Glomerular endothelial cell (primary cell): ENCODE measurements at regions not wholly inside any gene's neighbourhood (a gene's known extent, or its start where the extent isn't known, plus 50 kb on each side); places are given as distances from the start of the nearest gene placed in this dataset.

Experiments
- DNase-seq: peaks from one replicate; pipeline ENCODE4 v3.0.0-alpha.2; 2011; ENCODE audit warnings: low read depth, low spot score; ENCODE audit errors: extremely low read depth

GRCh38 chr5:2399096-2399495 is 352.4 kb downstream of the IRX2 start:
- DNase-seq = no peak

- no peak for DNase-seq
Observed at GRCh38 chr5:2393556-2393955, 357.9 kb downstream of the IRX2 start.

- no peak for DNase-seq
Observed at GRCh38 chr5:2391566-2391965, 359.9 kb downstream of the IRX2 start.

DNA sequence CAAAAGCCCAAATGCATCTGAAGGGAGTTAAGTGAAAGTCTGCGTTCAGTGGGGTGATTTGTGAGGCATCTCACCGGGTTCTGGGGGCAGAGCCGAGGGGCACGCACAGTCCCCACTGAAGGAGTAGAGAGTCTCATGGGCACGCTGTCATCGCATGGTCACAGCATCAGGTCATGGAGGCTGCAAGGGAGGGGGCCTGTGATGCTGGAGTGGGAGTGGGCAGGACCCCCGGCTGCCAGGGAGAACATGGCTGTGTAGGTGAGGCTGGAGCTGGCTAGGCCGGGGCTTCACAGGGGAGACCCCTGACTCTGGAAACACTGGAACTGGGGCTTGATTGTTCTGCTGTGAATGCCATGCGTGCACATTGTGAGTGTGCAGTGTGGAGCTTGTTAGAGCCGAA is 360.5 kb downstream of the IRX2 start:
- no peak for DNase-seq

DNA sequence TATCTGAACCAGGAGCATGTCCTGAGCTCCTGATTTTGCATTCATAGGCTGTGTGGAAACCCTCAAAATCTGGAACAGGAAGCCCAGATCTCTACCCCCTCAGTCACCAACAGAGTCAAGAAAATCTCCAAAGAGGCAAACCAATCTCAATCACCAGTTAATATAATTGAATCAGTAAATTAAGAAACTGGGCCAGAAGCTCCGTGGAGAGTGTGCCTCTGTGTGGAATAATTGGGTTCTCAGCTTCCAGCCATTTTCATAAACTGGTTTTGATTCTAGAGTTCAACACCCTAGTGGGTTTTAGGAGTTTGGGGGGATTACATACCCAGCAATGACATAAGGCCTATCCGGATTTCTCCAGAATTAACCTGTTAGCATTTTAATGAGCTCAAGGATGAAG is 362.9 kb downstream of the IRX2 start:
- no peak for DNase-seq

- no peak for DNase-seq
Observed at GRCh38 chr5:2387634-2388325, 363.7 kb downstream of the IRX2 start.

DNA sequence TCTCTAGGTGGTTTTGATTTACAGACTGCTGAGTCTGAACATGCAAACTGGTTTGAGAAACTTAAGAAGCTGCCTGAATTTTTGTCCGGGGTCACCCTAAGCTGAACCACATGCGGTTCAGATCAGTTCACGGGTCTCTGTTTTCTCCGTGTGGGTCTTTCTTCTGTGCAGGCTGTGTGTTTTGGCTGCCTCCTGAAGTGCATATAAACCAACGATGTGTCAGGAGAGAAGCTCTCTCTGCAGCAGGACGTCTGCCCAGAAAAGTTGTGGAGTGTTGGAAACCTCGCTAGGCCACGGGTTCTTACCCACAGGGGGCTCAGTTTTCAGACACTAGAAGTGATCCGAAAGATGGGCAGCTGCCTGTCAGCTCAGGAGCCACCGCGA is 364.2 kb downstream of the IRX2 start:
- DNase-seq = no peak

- no peak for DNase-seq
Observed at GRCh38 chr5:2385818-2386217, 365.7 kb downstream of the IRX2 start.

DNA sequence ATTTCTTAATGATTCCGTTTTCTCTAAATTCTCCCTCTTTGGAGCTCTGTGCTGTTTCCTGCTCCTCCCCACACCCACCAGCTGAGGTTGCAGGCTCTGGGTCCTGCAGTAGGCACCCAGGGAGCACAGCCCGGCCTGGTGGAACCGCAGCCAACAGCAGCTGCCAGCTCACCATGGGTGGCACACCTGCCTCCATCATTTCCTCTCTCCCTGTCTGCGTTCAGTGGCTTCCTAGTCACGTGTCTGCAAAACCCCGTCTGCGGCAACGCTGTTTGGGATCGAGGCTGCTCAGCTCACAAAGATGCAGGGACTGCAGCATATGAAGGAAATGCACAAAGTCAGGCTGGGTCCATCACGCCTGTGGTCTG is 367.8 kb downstream of the IRX2 start:
- no peak for DNase-seq

DNA sequence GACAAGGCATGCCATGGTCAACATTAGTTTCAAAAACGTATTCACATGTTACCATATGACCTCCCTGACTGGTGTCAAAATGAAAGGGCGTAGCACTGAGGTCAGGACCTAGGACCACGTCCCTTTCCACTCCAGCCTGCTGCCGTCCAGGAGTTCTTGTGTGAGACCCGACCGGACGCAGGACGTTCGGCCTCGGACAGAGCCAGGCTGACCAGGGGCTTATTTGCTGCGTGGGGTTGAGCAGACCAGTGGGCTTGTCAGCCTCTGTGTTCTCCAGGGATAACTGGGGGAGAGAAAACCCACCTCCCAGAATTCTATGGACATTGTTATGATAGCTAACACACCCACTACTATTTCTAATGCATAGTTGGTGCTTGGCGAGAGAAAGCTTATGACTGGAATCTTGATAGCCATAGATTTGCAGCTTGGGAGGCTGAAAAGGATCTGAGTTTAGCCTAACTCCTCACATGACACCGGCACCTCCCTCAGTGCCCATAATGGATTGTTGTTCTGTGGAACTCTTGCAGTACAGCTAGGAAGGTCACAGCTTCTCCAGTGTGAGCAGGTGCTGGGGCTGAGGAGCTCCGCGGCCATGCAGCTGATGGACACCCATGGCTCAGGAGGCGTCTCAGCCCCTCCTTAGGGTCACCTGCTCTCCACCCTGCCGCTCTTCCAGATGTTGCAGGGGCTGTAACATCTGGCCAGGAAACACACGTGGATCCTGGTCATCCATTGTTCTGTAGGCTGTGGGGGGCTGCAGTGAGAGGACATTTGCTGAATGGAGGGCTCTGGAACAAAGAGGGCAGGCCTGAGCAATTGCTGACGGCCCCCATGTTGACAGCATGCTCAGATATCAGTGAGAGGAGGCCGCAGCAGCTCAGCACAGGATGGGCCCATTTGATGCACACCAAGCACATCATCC is 368.4 kb downstream of the IRX2 start:
- DNase-seq = no peak

DNA sequence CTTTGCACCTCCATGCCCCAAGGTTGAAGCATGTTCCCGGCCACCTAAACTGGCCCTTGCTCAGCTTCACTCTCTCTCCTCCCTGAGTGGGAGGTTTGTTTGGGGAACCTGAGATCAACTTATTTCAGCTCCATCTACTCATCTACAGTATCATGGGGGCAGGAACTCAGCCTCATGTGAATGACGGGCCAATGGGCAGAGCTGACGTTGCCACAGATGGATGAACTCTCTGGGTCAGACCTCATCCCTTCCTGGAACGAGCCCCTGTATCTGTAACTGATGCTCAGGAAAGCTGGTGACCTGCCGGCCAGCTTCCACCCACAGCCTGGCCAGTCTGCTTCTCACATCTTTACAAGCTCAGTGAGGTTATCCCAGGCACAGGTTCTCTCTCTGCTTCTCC is 369.6 kb downstream of the IRX2 start:
- DNase-seq = no peak

DNA sequence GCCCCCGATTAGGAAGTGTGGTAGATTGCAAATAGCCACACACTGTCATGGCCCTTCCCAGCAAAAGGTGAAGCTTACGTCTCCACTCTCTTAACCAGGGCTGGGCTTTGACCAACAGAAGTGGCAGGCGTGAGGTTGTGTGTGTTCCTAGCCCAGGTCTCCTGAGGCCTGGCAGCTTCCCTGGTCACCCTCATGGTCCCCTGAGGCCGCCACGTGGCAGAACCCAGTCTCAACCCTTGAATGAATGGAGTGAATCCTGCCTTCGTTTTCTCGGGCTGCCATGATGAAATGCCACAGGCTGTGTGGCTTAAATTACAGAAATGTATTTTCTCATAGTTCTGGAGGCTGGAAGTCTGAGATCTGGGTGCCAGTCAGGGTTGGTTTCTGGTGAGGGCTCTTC is 370.4 kb downstream of the IRX2 start:
- no peak for DNase-seq

GRCh38 chr5:2378976-2379375 is 372.5 kb downstream of the IRX2 start:
- DNase-seq = no peak

DNA sequence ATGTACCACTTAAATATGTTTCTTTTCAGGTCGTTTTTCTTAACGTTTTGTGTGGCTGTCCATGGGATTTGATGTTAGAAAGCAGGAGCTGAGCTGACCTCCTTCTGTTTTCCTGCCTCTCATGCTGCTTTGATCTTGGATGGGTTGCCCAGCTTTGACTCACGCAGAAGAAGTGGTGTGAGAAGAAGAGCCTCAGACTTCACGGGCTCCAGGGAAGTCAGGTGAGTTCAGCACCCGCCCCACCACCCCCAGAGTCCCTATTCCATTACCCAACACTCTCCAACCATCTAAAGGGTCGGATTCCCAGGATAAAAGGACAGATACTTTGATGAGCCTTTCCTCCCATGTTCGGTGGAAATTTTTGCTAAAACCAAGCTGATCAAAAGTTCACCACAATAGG is 373.4 kb downstream of the IRX2 start:
- DNase-seq = no peak

- no peak for DNase-seq
Observed at GRCh38 chr5:2376486-2376885, 375.0 kb downstream of the IRX2 start.

DNA sequence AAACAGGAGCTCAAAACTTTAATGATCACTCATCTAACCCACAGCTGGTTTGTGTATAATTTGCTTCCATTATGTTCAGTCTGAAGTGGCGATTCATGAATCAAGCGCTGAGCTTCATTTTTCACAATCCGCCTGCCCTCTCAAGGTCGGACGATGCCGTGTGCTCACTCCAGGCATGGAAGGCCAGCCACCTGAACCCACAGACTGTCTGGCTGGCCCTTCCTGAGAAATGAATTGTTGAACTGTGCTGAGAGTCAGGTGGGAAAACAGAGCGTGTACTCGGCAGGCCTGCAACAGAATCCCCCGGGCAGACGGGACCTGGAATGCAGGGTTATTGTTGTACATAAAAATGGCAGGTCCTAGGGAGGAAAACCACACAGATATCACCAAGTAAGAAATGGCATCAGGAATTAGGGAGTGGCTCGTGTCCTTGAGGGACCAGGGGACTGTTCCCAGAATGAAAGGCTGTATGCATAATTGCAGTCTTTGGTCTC is 375.7 kb downstream of the IRX2 start:
- DNase-seq = no peak

DNA sequence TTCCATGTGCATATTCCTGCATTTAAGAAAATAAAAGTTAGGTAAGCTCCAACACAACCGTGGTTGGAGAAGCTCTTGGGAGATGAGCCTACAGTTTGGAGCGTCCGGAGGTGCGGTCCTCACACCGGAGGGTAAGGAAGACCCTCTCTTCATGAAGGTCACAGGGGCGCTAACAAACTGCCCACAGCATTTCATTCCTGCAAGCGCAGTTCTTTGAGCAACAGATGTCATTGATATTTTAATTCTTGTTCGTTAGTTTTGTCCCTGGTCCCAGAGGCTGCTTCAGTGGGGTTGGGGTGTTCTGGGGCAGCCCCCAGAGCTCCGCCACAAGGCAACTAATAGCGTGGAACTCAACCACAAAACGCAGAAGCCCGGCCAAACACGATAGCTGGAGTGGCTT is 376.2 kb downstream of the IRX2 start:
- DNase-seq = no peak

GRCh38 chr5:2374703-2375102 is 376.8 kb downstream of the IRX2 start:
- no peak for DNase-seq

- DNase-seq = no peak
Observed at GRCh38 chr5:2373631-2374030, 377.8 kb downstream of the IRX2 start.

DNA sequence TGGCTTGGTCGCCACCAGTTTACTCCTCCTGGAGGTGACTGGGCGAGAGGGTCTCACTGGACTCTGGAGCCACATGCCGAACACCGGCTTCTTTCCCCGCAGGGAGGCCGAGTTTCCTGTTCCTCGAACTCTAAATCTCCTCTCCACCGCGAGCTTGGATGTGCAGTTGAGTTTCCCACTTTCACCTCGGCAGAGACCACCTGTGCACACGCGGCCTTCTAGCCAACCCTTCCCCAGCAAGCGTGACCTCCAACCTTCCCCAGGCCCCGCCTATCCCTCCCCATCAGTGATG is 380.1 kb downstream of the IRX2 start:
- DNase-seq = no peak

DNA sequence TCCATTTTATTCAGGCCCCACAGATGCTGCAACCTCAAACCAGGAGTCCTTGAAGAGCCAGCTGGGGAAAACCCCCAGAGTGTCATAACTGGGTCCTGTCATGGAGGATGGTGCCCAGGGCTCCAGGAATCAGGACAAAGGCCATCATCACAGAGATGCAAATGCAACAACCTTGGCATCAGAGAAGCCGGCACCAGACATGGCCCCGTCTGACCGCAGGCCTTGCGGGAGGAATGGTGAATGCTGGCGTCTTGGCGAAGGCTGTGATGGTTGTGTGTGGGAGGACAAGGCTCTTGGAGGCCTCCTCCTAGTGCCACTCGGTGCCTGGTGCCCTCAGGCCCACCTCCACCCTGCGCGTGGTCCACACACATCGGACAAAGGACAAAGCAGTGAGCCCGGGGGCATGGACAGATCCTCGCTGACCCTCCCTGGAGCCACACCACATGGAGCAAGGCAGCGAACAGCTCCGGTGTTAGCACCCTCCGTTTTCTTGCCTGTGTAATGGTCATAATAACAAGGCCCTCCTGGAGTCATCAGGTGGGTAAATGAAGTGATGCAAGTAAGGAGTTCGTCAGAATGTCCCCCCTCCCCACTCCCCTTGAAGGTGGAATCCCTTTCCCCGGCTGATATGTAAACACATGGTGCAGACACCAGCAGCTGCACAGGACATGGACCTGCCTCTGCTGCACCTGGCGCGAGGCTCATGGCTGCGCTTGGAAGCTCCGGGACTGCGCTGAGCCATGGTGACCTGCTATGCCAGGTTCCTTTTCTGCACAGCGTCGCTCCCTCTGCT is 380.7 kb downstream of the IRX2 start:
- no peak for DNase-seq

GRCh38 chr5:2369178-2369577 is 382.3 kb downstream of the IRX2 start:
- DNase-seq = no peak
